SK-N-SH treated with all-trans-retinoic acid at 6 μM for 48 hours (cell line): ENCODE measurements at regions not wholly inside any gene's neighbourhood (a gene's known extent, or its start where the extent isn't known, plus 50 kb on each side); places are given as distances from the start of the nearest gene placed in this dataset.

Experiments
- ATAC-seq: fragments of 200-7000 bp; cut with Tn5 transposase; 3 replicates; pipeline ENCODE4 v1.9.1; 2020; ENCODE audit warnings: mild to moderate bottlenecking, moderate library complexity
- ARNTL ChIP-seq: fragments of 450-650 bp; formaldehyde crosslinking; IDR thresholded peaks from 2 replicates; pipeline ENCODE4 v1.5.0; 2020; ENCODE audit warnings: low read depth, mild to moderate bottlenecking, moderate library complexity, borderline replicate concordance
- CREB5 ChIP-seq: fragments of 250-450 bp; sonication (Bioruptor Pico); IDR thresholded peaks from 2 replicates; pipeline ENCODE4 v1.5.1; 2020; ENCODE audit warnings: low read depth, mild to moderate bottlenecking, moderate library complexity
- CSDC2 ChIP-seq: fragments of 250-450 bp; sonication (Bioruptor Pico); IDR thresholded peaks from 2 replicates; pipeline ENCODE4 v1.5.0; 2020; ENCODE audit warnings: mild to moderate bottlenecking, moderate library complexity
- CSRNP3 ChIP-seq: fragments of 250-450 bp; sonication (Bioruptor Pico); IDR thresholded peaks from 2 replicates; pipeline ENCODE4 v1.5.1; 2021; ENCODE audit warnings: mild to moderate bottlenecking, moderate library complexity
- ESRRG ChIP-seq: fragments of 250-450 bp; sonication (Bioruptor Pico); IDR thresholded peaks from 2 replicates; pipeline ENCODE4 v1.6.1; 2021; ENCODE audit warnings: mild to moderate bottlenecking
- GLIS3 ChIP-seq: fragments of 250-450 bp; sonication (Bioruptor Pico); IDR thresholded peaks from 2 replicates; pipeline ENCODE4 v1.5.0; 2020; ENCODE audit warnings: mild to moderate bottlenecking, moderate library complexity
- ISL1 ChIP-seq: fragments of 250-450 bp; sonication (Bioruptor Pico); IDR thresholded peaks from 2 replicates; pipeline ENCODE4 v2.1.2; 2022; ENCODE audit warnings: mild to moderate bottlenecking, moderate library complexity
- OSR1 ChIP-seq: fragments of 250-450 bp; sonication (Bioruptor Pico); IDR thresholded peaks from 2 replicates; pipeline ENCODE4 v1.8.0; 2022; ENCODE audit warnings: moderate library complexity, mild to moderate bottlenecking, inconsistent platforms
- PATZ1 ChIP-seq: fragments of 250-450 bp; sonication (Bioruptor Pico); IDR thresholded peaks from 2 replicates; pipeline ENCODE4 v1.8.0; 2020; ENCODE audit warnings: mild to moderate bottlenecking, moderate library complexity, borderline replicate concordance
- POU6F1 ChIP-seq: fragments of 250-450 bp; sonication (Bioruptor Pico); IDR thresholded peaks from 2 replicates; pipeline ENCODE4 v1.8.0; 2021; ENCODE audit warnings: low read depth, mild to moderate bottlenecking, moderate library complexity, borderline replicate concordance
- PPARA ChIP-seq: fragments of 250-450 bp; sonication (Bioruptor Pico); IDR thresholded peaks from 2 replicates; pipeline ENCODE4 v1.5.0; 2020; ENCODE audit warnings: mild to moderate bottlenecking, borderline replicate concordance
- RARB ChIP-seq: fragments of 250-450 bp; sonication (Bioruptor Pico); IDR thresholded peaks from 2 replicates; pipeline ENCODE4 v1.8.0; 2021; ENCODE audit warnings: mild to moderate bottlenecking, moderate library complexity
- SNAI2 ChIP-seq: fragments of 250-450 bp; sonication (Bioruptor Pico); IDR thresholded peaks from 2 replicates; pipeline ENCODE4 v1.5.0; 2020; ENCODE audit warnings: mild to moderate bottlenecking, moderate library complexity
- TCF4 ChIP-seq: fragments of 250-450 bp; sonication (Bioruptor Pico); IDR thresholded peaks from 2 replicates; pipeline ENCODE4 v1.8.0; 2021; ENCODE audit warnings: mild to moderate bottlenecking, moderate library complexity, borderline replicate concordance
- TOX ChIP-seq: fragments of 250-450 bp; sonication (Bioruptor Pico); IDR thresholded peaks from 2 replicates; pipeline ENCODE4 v1.8.0; 2021; ENCODE audit warnings: mild to moderate bottlenecking, moderate library complexity, borderline replicate concordance
- TSHZ2 ChIP-seq: fragments of 250-450 bp; sonication (Bioruptor Pico); IDR thresholded peaks from 2 replicates; pipeline ENCODE4 v1.5.0; 2020; ENCODE audit warnings: mild to moderate bottlenecking, moderate library complexity
- ZC3H10 ChIP-seq: fragments of 250-450 bp; sonication (Bioruptor Pico); IDR thresholded peaks from 2 replicates; pipeline ENCODE4 v1.5.1; 2021; ENCODE audit warnings: mild to moderate bottlenecking, moderate library complexity
- ZFP3 ChIP-seq: fragments of 250-450 bp; sonication (Bioruptor Pico); IDR thresholded peaks from 2 replicates; pipeline ENCODE4 v1.5.0; 2020; ENCODE audit warnings: mild to moderate bottlenecking, moderate library complexity
- ZFP30 ChIP-seq: fragments of 450-650 bp; formaldehyde crosslinking; IDR thresholded peaks from 2 replicates; pipeline ENCODE4 v1.5.0; 2022; ENCODE audit warnings: mild to moderate bottlenecking, moderate library complexity
- ZNF565 ChIP-seq: fragments of 450-650 bp; formaldehyde crosslinking; conservative IDR thresholded peaks from 2 replicates; pipeline ENCODE4 v1.5.0; 2020; ENCODE audit warnings: low read depth, mild to moderate bottlenecking, moderate library complexity
- ZNF70 ChIP-seq: fragments of 450-650 bp; formaldehyde crosslinking; IDR thresholded peaks from 2 replicates; pipeline ENCODE4 v1.5.0; 2020; ENCODE audit warnings: mild to moderate bottlenecking, moderate library complexity
- ZNF8 ChIP-seq: fragments of 450-650 bp; formaldehyde crosslinking; IDR thresholded peaks from 2 replicates; pipeline ENCODE4 v1.5.0; 2020; ENCODE audit warnings: mild to moderate bottlenecking, moderate library complexity

- ATAC-seq = no peak; the same call in 2 of the 3 replicates
- no peak for TF ChIP-seq SNAI2 (CRISPR knock-in tag)
- TF ChIP-seq TOX = no peak
- no peak for TF ChIP-seq ZNF565
- no peak for TF ChIP-seq PPARA (CRISPR knock-in tag)
- peak; percentile 75 for TF ChIP-seq ISL1
- TF ChIP-seq ZFP30 (CRISPR knock-in tag) = no peak
- TF ChIP-seq ZFP3 (CRISPR knock-in tag) = no peak
Observed at GRCh38 chr15:67999320-68000100, 54.6 kb upstream of the PIAS1 start.

- ATAC-seq = no peak
- TF ChIP-seq CSDC2 (CRISPR knock-in tag) (no peak), RARB (no peak), CSRNP3 (CRISPR knock-in tag) (no peak), PPARA (CRISPR knock-in tag) (no peak), ZC3H10 (CRISPR knock-in tag) (no peak)
- TF ChIP-seq, all 23 proteins: peak for 0
Observed at GRCh38 chr15:68000754-68001153, 53.4 kb upstream of the PIAS1 start.

- TF ChIP-seq ARNTL (CRISPR knock-in tag) = no peak
- no peak for TF ChIP-seq ZNF70 (CRISPR knock-in tag)
- no peak for TF ChIP-seq PATZ1
- no peak for TF ChIP-seq ZFP3 (CRISPR knock-in tag)
- no peak for TF ChIP-seq OSR1 (CRISPR knock-in tag)
- no peak for TF ChIP-seq ZFP30 (CRISPR knock-in tag)
- no peak for TF ChIP-seq SNAI2 (CRISPR knock-in tag)
- TF ChIP-seq GLIS3 (CRISPR knock-in tag) = no peak
- TF ChIP-seq POU6F1 (CRISPR knock-in tag) = no peak
- no peak for TF ChIP-seq CSRNP3 (CRISPR knock-in tag)
- TF ChIP-seq PPARA (CRISPR knock-in tag) = no peak
- TF ChIP-seq TSHZ2 (CRISPR knock-in tag) = no peak
- TF ChIP-seq CSDC2 (CRISPR knock-in tag) = no peak
- TF ChIP-seq ISL1 = no peak
- TF ChIP-seq ZC3H10 (CRISPR knock-in tag) = no peak
- TF ChIP-seq TCF4 (CRISPR knock-in tag) = no peak
- no peak for TF ChIP-seq ESRRG (CRISPR knock-in tag)
- no peak for TF ChIP-seq ZNF8 (CRISPR knock-in tag)
- no peak for TF ChIP-seq ZNF565
- TF ChIP-seq CREB5 (CRISPR knock-in tag) = no peak
- no peak for ATAC-seq
Observed at GRCh38 chr15:68001811-68002210, 52.3 kb upstream of the PIAS1 start.
